HCT116 (cell line): ENCODE measurements at regions not wholly inside any gene's neighbourhood (a gene's known extent, or its start where the extent isn't known, plus 50 kb on each side); places are given as distances from the start of the nearest gene placed in this dataset.

Experiments
- CTCF ChIP-seq, 3 experiments: fragments of 200-600 bp in 1 of 3; sonication (generic) in 1 of 3; IDR thresholded peaks in 2 of 3; conservative IDR thresholded peaks in 1 of 3; 2 replicates each; pipeline ENCODE4 v1.5.1; 2012 to 2017; ENCODE audit warnings: low read depth in 2 of 3, low read length in 2 of 3, antibody characterized with exemption in 1 of 3, borderline replicate concordance in 1 of 3, control low read depth in 1 of 3, mild to moderate bottlenecking in 1 of 3, mixed read lengths in 1 of 3, mixed run types in 1 of 3, moderate library complexity in 1 of 3; ENCODE audit not compliant: insufficient read depth in 1 of 3
- FOSL1 ChIP-seq: IDR thresholded peaks from 2 replicates; pipeline ENCODE4 v1.6.1; 2012; ENCODE audit warnings: low read depth
- JUND ChIP-seq: IDR thresholded peaks from 2 replicates; pipeline ENCODE4 v1.6.1; 2012
- POLR2A ChIP-seq: IDR thresholded peaks from 2 replicates; pipeline ENCODE4 v1.7.0; 2011; ENCODE audit warnings: borderline replicate concordance; ENCODE audit not compliant: insufficient read depth, insufficient read length; ENCODE audit errors: extremely low read depth
- POLR2AphosphoS5 ChIP-seq: IDR thresholded peaks from 2 replicates; pipeline ENCODE4 v1.6.1; 2011; ENCODE audit warnings: mild to moderate bottlenecking, low read depth, low read length, moderate library complexity
- RAD21 ChIP-seq: IDR thresholded peaks from 2 replicates; pipeline ENCODE4 v1.6.1; 2012; ENCODE audit warnings: low read depth, mild to moderate bottlenecking
- YY1 ChIP-seq: IDR thresholded peaks from 2 replicates; pipeline ENCODE4 v1.6.1; 2011; ENCODE audit warnings: low read length, low read depth, moderate library complexity, mild to moderate bottlenecking; ENCODE audit not compliant: insufficient replicate concordance; ENCODE audit errors: extremely low read depth
- ZBTB33 ChIP-seq: IDR thresholded peaks from 2 replicates; pipeline ENCODE4 v1.6.1; 2011; ENCODE audit warnings: mild to moderate bottlenecking, low read length, moderate library complexity; ENCODE audit not compliant: insufficient replicate concordance; ENCODE audit errors: extremely low read depth
- ZNF274 ChIP-seq: fragments of 200-500 bp; sonication (Bioruptor generic); IDR thresholded peaks from 2 replicates; pipeline ENCODE4 v1.6.1; 2014; ENCODE audit warnings: mild to moderate bottlenecking, low read depth, low read length, inconsistent platforms

- TF ChIP-seq CTCF (IDR thresholded peaks at IDR 0.05 in 2 of 3, conservative IDR thresholded peaks at IDR 0.05 in 1 of 3; ENCODE audit: borderline replicate concordance in 1 of 3, insufficient read depth in 1 of 3, low read depth in 2 of 3, low read length in 2 of 3), result no peak
- no peak for TF ChIP-seq POLR2AphosphoS5
- TF ChIP-seq ZBTB33, result no peak
- no peak for TF ChIP-seq YY1
- TF ChIP-seq FOSL1, result no peak
- TF ChIP-seq POLR2A, result no peak
- TF ChIP-seq ZNF274, result no peak
- TF ChIP-seq JUND, result no peak
- no peak for TF ChIP-seq RAD21
Measured at GRCh38 chr10:33676606-33677339, 342.3 kb upstream of the NRP1 start.
